Superior temporal gyrus (tissue), 1 donor: ENCODE measurements at regions not wholly inside any gene's neighbourhood (a gene's known extent, or its start where the extent isn't known, plus 50 kb on each side); places are given as distances from the start of the nearest gene placed in this dataset.
A peak's percentile ranks its signal among the peaks of the same experiment; 100 is the strongest.
"Not testable (repeated sequence)": the region's sequence is repeated elsewhere in the genome, so short reads cannot be mapped to it uniquely, and the experiment has no call there.

Experiments
- DNase-seq: peaks from one replicate; pipeline ENCODE4 v3.0.0-alpha.2; 2016; ENCODE audit errors: extremely low spot score

GRCh38 chr16:32947336-32947735 lies 246.7 kb upstream of the TP53TG3C start:
- DNase-seq = not testable (repeated sequence)

- DNase-seq = not testable (repeated sequence)
Measured at GRCh38 chr16:32946041-32946560, 247.9 kb upstream of the TP53TG3C start.

GRCh38 chr16:32945311-32945710 lies 248.7 kb upstream of the TP53TG3C start:
- not testable (repeated sequence) for DNase-seq

DNA sequence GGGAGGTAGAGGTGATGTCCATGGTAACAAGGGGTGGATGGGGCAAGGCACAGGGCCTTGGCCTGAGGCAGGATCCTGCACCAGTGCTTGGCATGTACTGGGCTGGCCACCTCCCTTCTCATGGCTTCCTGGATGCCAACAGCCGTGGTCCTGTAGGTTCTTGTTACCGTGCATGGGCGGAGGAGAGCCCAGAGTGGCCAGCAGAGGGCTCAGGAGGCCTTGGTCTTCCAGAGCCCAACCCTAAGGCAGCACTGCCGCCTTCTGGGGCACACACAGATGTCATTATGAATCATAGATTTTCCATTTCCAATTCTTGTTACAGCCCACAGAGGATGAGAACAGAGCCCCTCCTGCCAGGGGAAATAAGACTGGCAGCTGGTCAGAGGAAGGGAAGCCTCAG lies 254.2 kb upstream of the TP53TG3C start:
- not testable (repeated sequence) for DNase-seq

GRCh38 chr16:32937929-32938328 lies 256.1 kb upstream of the TP53TG3C start:
- not testable (repeated sequence) for DNase-seq

DNA sequence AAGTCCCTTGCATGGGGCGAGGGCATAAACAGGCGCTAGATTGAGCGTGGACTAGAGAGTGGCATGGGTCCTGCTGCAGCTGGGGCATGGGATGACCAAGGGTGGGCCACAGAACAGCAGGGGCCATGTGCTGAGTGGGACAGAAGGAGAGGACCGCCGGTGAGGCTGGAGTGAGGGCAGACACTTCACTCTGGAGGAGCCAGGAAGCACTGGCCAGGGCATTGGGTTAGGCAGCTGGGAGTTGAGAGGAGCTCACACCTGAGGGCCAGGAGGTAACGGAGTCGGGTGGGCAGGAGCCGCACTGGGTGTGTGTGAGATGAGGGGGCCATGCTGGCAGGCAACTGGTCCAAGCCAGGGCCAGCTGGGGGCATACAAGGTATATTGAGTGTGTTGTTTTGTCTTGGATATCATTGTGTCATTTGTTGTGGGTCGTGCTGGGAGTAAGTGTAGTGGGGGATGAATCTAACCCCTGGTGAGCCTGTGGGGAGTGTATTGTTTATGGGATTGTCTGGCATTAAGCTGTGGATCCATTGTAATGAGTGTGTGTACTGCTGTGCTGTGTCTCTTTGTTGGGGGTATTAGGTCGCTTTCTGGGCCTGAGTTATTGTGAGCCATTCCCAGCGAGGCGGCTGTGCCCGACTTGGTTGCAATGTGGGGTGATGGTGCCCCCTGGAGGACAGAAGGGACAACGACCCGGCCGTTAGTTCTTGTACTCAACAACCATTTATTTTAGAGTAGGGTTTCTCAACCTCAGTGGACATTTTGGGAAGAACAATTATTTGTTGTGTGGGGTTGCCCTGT lies 256.5 kb upstream of the TP53TG3 start:
- not testable (repeated sequence) for DNase-seq

- DNase-seq = not testable (repeated sequence)
Measured at GRCh38 chr16:32925192-32925591, 249.2 kb upstream of the TP53TG3 start.

- DNase-seq = not testable (repeated sequence)
Measured at GRCh38 chr16:32922578-32922977, 246.6 kb upstream of the TP53TG3 start.

DNA sequence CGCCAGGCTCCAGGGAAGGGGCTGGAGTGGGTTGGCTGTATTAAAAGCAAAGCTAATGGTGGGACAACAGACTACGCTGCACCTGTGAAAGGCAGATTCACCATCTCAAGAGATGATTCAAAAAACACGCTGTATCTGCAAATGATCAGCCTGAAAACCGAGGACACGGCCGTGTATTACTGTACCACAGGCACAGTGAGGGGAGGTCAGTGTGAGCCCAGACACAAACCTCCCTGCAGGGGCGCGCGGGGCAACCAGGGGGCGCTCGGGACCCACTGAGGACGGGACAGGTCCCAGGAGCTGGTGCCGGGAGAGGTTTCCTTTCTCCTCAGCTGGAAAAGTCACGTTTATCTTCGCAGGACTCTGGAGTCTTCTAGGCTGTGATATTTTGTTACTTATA lies 239.4 kb upstream of the TP53TG3 start:
- DNase-seq = not testable (repeated sequence)

DNA sequence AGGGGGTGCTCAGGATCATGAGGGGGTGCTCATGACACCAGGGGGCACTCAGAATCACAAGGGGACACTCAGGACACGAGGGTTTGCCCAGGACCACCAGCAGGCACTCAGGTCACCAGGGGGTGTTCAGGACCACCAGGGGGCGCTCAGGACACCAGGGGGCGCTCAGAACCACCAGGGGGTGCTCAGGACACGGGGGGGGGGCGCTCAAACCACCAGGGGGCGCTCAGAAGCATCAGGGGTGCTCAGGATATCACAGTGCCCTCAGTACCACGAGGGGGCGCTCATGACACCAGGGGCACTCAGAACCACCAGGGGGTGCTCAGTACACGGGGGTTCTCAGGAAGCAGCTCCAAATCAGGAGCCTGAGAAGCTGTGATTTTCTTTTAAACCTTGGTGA lies 221.8 kb upstream of the TP53TG3 start:
- not testable (repeated sequence) for DNase-seq

DNA sequence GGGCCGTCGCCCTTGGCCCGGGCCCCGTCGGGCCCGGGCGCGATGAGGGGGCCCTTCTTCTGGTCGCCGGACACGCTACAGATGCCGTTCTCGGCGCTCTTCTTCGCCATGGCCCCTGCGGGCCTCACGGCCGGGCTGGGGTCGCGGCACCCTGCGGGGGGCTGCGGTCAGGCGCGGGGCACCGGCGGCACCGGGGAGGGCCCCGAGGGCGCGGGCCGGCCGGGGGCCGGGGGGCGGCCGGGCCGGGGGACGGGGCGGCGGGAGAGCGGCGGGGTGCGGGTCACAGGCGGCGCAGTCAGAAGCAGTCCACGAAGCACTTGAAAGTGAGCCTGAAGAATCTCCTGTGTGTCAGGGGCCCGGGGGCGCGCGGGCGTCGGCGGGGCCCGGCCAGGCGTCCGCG lies 209.4 kb upstream of the TP53TG3 start:
- DNase-seq = not testable (repeated sequence)

DNA sequence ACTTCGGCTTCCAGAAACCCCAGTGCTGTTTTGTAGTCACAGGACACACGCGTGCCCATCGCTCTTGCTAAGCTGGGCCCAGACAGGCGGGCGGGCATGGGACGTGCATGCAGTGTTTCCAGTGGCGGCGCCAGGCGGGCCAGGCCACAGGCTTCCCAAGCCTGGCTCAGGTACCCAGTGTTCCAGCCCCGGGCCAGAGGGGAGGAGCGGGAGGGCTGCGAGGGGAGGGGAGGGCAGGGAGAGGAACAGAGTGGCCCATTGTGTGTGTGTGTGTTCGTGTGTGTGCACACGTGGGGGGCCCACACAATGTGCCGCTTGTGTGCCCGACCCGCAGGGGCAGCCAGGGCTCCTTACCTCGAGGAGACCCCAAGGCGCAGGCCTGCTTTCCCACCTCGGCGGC lies 208.6 kb upstream of the TP53TG3 start:
- DNase-seq = not testable (repeated sequence)

GRCh38 chr16:32882328-32882857 lies 206.4 kb upstream of the TP53TG3 start:
- not testable (repeated sequence) for DNase-seq

DNA sequence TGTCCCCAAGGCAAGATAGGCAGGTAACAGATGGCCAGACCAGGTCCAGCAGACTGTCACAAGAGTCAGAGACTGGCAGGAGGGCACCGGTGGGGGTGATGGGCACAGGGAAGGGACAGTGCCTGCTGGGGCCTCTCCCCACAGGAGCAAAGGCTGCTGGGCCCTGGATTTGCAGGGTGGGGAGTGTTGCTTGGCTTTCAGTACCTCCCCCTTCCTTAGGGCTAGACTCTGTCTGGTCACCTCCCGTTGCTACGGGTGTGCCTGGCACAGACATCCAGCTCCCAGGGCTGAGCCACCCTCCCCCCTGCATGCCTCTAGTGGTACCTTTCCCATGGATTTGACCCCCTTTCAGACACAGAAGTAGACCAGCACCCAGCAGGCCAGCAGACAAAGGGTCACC lies 205.7 kb upstream of the TP53TG3 start:
- not testable (repeated sequence) for DNase-seq

GRCh38 chr16:32880009-32880408 lies 204.0 kb upstream of the TP53TG3 start:
- not testable (repeated sequence) for DNase-seq

DNA sequence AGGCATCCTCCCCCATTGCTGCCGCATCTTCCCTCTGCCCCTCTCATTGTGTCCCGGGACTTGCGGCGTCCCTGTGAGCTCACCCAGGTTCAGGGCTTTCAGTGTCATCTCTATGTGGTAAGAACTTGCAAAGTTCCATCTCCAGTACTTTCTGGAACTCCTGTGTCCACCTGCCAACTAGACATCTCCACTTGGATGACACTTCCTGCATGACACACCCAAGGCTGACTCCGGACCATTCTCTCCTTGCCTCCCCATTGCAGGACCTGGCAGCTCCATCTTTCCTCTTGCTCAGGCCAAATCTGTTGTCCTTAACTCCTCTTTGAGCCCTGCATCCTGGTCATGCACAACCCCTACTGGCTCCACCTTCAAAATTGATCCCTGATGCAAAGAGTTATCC lies 200.8 kb upstream of the TP53TG3 start:
- DNase-seq = not testable (repeated sequence)

- not testable (repeated sequence) for DNase-seq
Measured at GRCh38 chr16:32873783-32874182, 197.8 kb upstream of the TP53TG3 start.

DNA sequence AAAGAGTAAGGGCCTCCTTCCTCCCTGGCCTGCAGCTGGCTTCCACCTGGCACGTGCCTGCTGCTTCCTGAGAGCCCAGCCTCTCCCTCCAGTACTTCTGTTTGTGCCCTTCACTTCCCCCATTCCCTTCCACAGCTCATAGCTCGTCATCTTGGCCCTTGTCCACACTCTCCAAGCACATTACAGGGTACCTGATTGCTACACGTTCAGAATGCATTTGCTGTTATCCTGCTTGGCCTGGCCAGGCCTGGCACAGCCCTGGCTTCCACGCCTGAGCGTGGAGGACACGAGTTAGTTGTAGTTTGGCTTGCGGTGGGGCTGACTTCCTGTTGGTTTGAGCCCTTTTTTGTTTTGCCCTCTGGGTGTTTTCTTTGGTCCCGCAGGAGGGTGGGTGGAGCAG lies 197.2 kb upstream of the TP53TG3 start:
- not testable (repeated sequence) for DNase-seq

- DNase-seq = not testable (repeated sequence)
Measured at GRCh38 chr16:32870628-32871027, 194.7 kb upstream of the TP53TG3 start.

- not testable (repeated sequence) for DNase-seq
Measured at GRCh38 chr16:32868334-32868733, 192.4 kb upstream of the TP53TG3 start.

GRCh38 chr16:32865284-32865683 lies 189.3 kb upstream of the TP53TG3 start:
- DNase-seq = not testable (repeated sequence)

- DNase-seq = peak; percentile 0
Measured at GRCh38 chr16:32861476-32862201, 185.7 kb upstream of the TP53TG3 start.
